B cell (primary cell): ENCODE measurements at regions not wholly inside any gene's neighbourhood (a gene's known extent, or its start where the extent isn't known, plus 50 kb on each side); places are given as distances from the start of the nearest gene placed in this dataset.

Source experiments
- ATAC-seq: fragments of 200-7000 bp; cut with Tn5 transposase; one replicate; pipeline ENCODE4 v1.10.0; 2021; ENCODE audit warnings: low read depth, mild to moderate bottlenecking, moderate number of reproducible peaks, moderate library complexity
- CTCF ChIA-PET: fragments of 350-600 bp; sonication (Branson Sonifier 250); formaldehyde crosslinking; loops from one replicate; lab custom pipeline; 2021; ENCODE audit warnings: antibody characterized with exemption, inconsistent platforms; lab: Charles Lee
- POLR2A ChIA-PET: fragments of 350-600 bp; sonication (Branson Sonifier 250); formaldehyde crosslinking; loops from one replicate; lab custom pipeline; 2021; ENCODE audit warnings: antibody characterized with exemption; lab: Charles Lee
- DNase-seq: peaks from one replicate; pipeline ENCODE4 v3.0.0; 2013
- H2AFZ ChIP-seq: 2 replicates; pipeline ENCODE4 v1.6.1; 2012; ENCODE audit warnings: mild to moderate bottlenecking, low read depth, low read length; ENCODE audit not compliant: insufficient read depth, poor library complexity, severe bottlenecking
- H3K27ac ChIP-seq, 2 donors: 1 replicate in 1 of 2; 2 replicates in 1 of 2; pipeline ENCODE4 v1.5.1; 2012 to 2013; ENCODE audit warnings: low read length in 2 of 2, mild to moderate bottlenecking in 2 of 2, moderate library complexity in 1 of 2
- H3K27me3 ChIP-seq, 4 experiments: fragments of 200-600 bp in 1 of 4; sonication (generic) in 1 of 4; replicated peaks in 1 of 4; 1 replicate in 2 of 4; 2 replicates in 2 of 4; pipeline versions ENCODE4 v1.6.1 to v1.7.0; 2013 to 2016; ENCODE audit warnings: low read length in 3 of 4, mild to moderate bottlenecking in 2 of 4, mixed read lengths in 1 of 4, moderate library complexity in 1 of 4; ENCODE audit not compliant: insufficient read depth in 4 of 4, control insufficient read depth in 3 of 4; ENCODE audit errors: control extremely low read depth in 1 of 4
- H3K36me3 ChIP-seq, 2 experiments: replicated peaks in 1 of 2; 1 replicate in 1 of 2; 2 replicates in 1 of 2; pipeline versions ENCODE4 v1.6.1 to v1.7.1; 2013; ENCODE audit warnings: low read length in 1 of 2; ENCODE audit not compliant: insufficient read depth in 2 of 2, control insufficient read depth in 1 of 2; ENCODE audit errors: control extremely low read depth in 1 of 2, extremely low read depth in 1 of 2
- H3K4me1 ChIP-seq, 2 donors: fragments of 200-600 bp in 1 of 2; sonication (generic) in 1 of 2; 1 replicate in 1 of 2; 2 replicates in 1 of 2; pipeline versions ENCODE4 v1.5.1 to v1.6.1; 2013 to 2017; ENCODE audit warnings: low read length in 2 of 2; ENCODE audit not compliant: control insufficient read depth in 2 of 2, insufficient read depth in 2 of 2
- H3K4me2 ChIP-seq: replicated peaks from 2 replicates; pipeline ENCODE3; 2012; ENCODE audit warnings: mild to moderate bottlenecking, low read depth, low read length; ENCODE audit not compliant: poor library complexity, severe bottlenecking
- H3K4me3 ChIP-seq, 5 experiments: fragments of 200-600 bp in 1 of 5; sonication (generic) in 1 of 5; 1 replicate in 3 of 5; 2 replicates in 2 of 5; pipeline versions ENCODE4 v1.5.1 to v1.7.0; 2011 to 2016; ENCODE audit warnings: low read length in 4 of 5, mild to moderate bottlenecking in 4 of 5, low read depth in 2 of 5, control low read depth in 1 of 5, moderate library complexity in 1 of 5; ENCODE audit not compliant: insufficient read depth in 1 of 5; ENCODE audit errors: control extremely low read depth in 1 of 5, extremely low read depth in 1 of 5
- H3K79me2 ChIP-seq: fragments of 200-600 bp; sonication (generic); one replicate; pipeline ENCODE4 v1.6.0; 2016; ENCODE audit warnings: low read length; ENCODE audit not compliant: control insufficient read depth, insufficient read depth
- H3K9ac ChIP-seq: fragments of 200-600 bp; sonication (generic); 2 replicates; pipeline ENCODE4 v1.6.1; 2017; ENCODE audit warnings: mild to moderate bottlenecking, low read length, moderate library complexity
- H3K9me3 ChIP-seq, 3 donors: one replicate each; pipeline versions ENCODE4 v1.6.1 to v1.7.1; 2013; ENCODE audit warnings: low read length in 2 of 3; ENCODE audit not compliant: control insufficient read depth in 2 of 3, insufficient read depth in 1 of 3; ENCODE audit errors: control extremely low read depth in 1 of 3
- H4K20me1 ChIP-seq: 2 replicates; pipeline ENCODE4 v1.6.0; 2012; ENCODE audit warnings: mild to moderate bottlenecking, low read length; ENCODE audit not compliant: insufficient read depth, control insufficient read depth, poor library complexity, severe bottlenecking
- H3K27ac Mint-ChIP-seq: one replicate; pipeline ENCODE4 v1.8.0; 2021; ENCODE audit warnings: mixed read lengths
- H3K27me3 Mint-ChIP-seq: one replicate; pipeline ENCODE4 v1.8.0; 2021; ENCODE audit warnings: mixed read lengths
- H3K4me1 Mint-ChIP-seq: one replicate; pipeline ENCODE4 v1.8.0; 2021; ENCODE audit warnings: mixed read lengths
- H3K4me3 Mint-ChIP-seq: one replicate; pipeline ENCODE4 v1.8.0; 2021; ENCODE audit warnings: mixed read lengths
- H3K9me3 Mint-ChIP-seq: one replicate; pipeline ENCODE4 v1.8.0; 2022; ENCODE audit warnings: mixed read lengths; ENCODE audit not compliant: insufficient read depth
- EZH2 ChIP-seq: IDR thresholded peaks from 2 replicates; pipeline ENCODE4 v1.6.1; 2012; ENCODE audit warnings: borderline replicate concordance, low read depth, mild to moderate bottlenecking, moderate library complexity, low read length; ENCODE audit not compliant: insufficient read depth, poor library complexity, severe bottlenecking
- WGBS: methylation state at CpG from one replicate; pipeline ENCODE4 v1.1.5; 2013; ENCODE audit warnings: missing lambda C conversion rate; ENCODE audit not compliant: insufficient coverage; 5-methylcytosine and 5-hydroxymethylcytosine counted together
- intact Hi-C: fragments of 100-400 bp; cut with micrococcal nuclease; formaldehyde crosslinking; loops from one replicate; pipeline ENCODE4 v1.10.0; 2022
- TF ChIP-seq, protein P1 (sequence below): fragments of 200-600 bp; IDR thresholded peaks from one replicate; pipeline ENCODE4 v1.8.0; 2022; ENCODE audit warnings: antibody characterized with exemption, mild to moderate bottlenecking

DNA sequence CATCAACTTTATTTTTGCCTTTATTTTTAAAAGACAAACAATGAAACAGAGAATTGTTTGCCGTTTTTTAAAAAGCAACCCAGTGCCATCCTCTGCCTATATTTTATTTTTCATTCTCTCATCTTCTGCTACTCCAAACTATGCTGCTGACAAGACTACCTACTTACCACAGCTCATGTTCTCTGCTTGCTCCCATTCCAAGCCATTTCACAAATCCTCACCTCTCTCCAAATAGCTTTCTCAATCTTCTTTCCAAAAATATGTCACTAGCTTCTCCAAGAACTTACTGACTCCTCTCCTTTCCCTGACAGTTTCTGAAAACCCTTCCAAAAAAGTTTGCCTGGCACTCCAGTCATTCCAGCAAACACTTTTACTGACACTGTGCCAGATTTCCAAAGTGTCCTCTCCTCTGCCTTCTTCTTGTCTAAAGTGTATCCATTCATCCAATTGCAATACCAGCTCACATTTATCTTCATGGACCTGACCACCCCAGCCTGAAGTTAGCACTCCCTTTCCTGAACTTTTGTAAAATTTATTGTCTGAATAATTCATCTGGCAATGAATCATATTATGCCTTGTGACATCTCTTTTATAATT, 766.5 kb upstream of the B3GALT2 start:
- no peaks in the 10 kb centered on the region for H4K20me1 ChIP-seq
- H3K4me2 ChIP-seq: no peak overlapping the region
- Mint-ChIP-seq H3K27ac (no peak overlapping the region), H3K4me3 (no peak overlapping the region), H3K4me1 (no peaks in the 10 kb centered on the region), H3K27me3 (no peaks in the 10 kb centered on the region), H3K9me3 (no peaks in the 10 kb centered on the region)
- H2AFZ ChIP-seq: no peak overlapping the region
- H3K36me3 ChIP-seq: no peaks in the 10 kb centered on the region
- peaks cover 0 to 3% (median 0%) of the 10 kb centered on the region in 3 donors for H3K9me3 ChIP-seq
- no peak for TF ChIP-seq EZH2
- TF ChIP-seq, protein P1, sequence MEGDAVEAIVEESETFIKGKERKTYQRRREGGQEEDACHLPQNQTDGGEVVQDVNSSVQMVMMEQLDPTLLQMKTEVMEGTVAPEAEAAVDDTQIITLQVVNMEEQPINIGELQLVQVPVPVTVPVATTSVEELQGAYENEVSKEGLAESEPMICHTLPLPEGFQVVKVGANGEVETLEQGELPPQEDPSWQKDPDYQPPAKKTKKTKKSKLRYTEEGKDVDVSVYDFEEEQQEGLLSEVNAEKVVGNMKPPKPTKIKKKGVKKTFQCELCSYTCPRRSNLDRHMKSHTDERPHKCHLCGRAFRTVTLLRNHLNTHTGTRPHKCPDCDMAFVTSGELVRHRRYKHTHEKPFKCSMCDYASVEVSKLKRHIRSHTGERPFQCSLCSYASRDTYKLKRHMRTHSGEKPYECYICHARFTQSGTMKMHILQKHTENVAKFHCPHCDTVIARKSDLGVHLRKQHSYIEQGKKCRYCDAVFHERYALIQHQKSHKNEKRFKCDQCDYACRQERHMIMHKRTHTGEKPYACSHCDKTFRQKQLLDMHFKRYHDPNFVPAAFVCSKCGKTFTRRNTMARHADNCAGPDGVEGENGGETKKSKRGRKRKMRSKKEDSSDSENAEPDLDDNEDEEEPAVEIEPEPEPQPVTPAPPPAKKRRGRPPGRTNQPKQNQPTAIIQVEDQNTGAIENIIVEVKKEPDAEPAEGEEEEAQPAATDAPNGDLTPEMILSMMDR: no peak
- no peak overlapping the region for H3K4me3 ChIP-seq
- no peak overlapping the region for H3K27ac ChIP-seq
- H3K4me1 ChIP-seq: no peaks in the 10 kb centered on the region
- DNase-seq (no peak), ATAC-seq (no peak)
- ChIA-PET CTCF (no interaction called here), POLR2A (no interaction called here)
- intact Hi-C loops: no loop called here
- no peaks in the 10 kb centered on the region for H3K79me2 ChIP-seq
- 88% methylated on average over 1 of the region's 1 CpG for WGBS
- no peaks in the 10 kb centered on the region for H3K27me3 ChIP-seq
- H3K9ac ChIP-seq: no peak overlapping the region

DNA sequence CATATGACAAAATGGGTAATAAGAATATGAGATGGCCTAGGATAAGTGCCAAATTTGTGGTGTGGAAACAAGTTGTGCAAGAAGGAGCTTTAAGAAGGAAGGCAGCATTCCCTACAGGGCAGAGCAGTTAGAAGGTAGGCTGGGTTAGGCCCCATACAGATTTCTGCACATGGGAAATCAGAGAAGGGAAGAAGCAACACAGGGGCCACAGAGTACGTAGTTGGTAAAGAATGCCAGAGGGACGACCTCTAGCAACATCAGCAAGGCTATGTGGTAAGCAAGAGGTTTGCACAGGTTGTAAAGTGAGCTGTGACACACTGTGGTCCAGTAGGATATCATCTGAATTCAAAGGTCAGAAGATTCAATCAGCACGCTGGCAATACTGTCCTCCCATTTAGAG, 765.6 kb upstream of the B3GALT2 start:
- Mint-ChIP-seq H3K27me3 (no peaks in the 10 kb centered on the region), H3K9me3 (no peaks in the 10 kb centered on the region), H3K4me1 (no peaks in the 10 kb centered on the region), H3K27ac (no peak overlapping the region), H3K4me3 (no peak overlapping the region)
- 82% methylated on average over 3 of the region's 3 CpGs for WGBS
- no peak overlapping the region for H3K27ac ChIP-seq
- ChIA-PET POLR2A (no interaction called here), CTCF (interaction anchor here (0.6 kb wide), 1 partner anchor 181 kb away, joined by 4 read pairs; no protein-coding TSS in a partner anchor)
- H3K9me3 ChIP-seq: peaks cover 0 to 3% (median 0%) of the 10 kb centered on the region in 3 donors
- no peak overlapping the region for H2AFZ ChIP-seq
- H4K20me1 ChIP-seq: no peaks in the 10 kb centered on the region
- H3K36me3 ChIP-seq: no peaks in the 10 kb centered on the region
- no peak for ATAC-seq
- no peaks in the 10 kb centered on the region for H3K4me1 ChIP-seq
- H3K27me3 ChIP-seq: no peaks in the 10 kb centered on the region
- H3K79me2 ChIP-seq: no peaks in the 10 kb centered on the region
- no peak overlapping the region for H3K4me3 ChIP-seq
- intact Hi-C loops: no loop called here
- no peak for TF ChIP-seq EZH2
- TF ChIP-seq, protein P1: no peak
- no peak for DNase-seq
- H3K9ac ChIP-seq: no peak overlapping the region
- H3K4me2 ChIP-seq: no peak overlapping the region
